Fibroblast of gingiva (primary cell): ENCODE measurements at regions not wholly inside any gene's neighbourhood (a gene's known extent, or its start where the extent isn't known, plus 50 kb on each side); places are given as distances from the start of the nearest gene placed in this dataset.
"Not testable (repeated sequence)": the region's sequence is repeated elsewhere in the genome, so short reads cannot be mapped to it uniquely, and the experiment has no call there.

ENCODE experiments used
- DNase-seq: peaks from one replicate; pipeline ENCODE4 v3.0.0-alpha.2; 2011; ENCODE audit warnings: low read depth

DNA sequence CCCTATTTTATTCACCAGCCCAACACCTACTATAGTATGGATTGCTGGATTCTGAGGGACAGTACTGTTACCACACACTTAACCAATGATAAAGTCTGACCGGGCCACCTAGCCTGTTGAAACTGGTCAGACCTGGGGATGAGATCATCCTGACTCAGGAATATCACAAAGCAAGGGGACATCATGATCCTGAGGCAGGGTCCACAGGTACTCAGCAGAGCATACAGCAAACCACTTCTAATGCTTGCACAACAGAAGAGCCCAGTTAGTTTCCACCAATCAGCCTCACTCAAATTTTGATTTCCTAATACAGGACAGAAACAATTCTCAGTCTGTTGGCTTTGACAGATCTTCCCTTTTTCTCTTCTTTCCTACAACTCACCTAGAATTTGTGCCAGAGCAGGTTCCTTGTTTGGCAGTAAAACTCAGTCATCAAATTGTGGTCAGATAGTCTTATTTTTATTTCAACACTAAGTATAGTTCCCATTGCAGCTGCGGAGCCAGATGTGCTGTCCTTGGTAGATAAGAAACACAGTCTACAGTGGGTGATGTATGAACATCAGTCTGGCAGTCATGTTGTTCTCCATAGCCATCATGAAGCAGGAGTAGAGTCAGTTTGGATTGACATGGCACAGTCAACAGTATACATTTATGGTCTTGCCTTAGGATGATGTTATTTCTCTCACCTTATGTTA, 90.1 kb upstream of the PRR23C start:
- DNase-seq, result no peak

- no peak for DNase-seq
These were observed 91.0 kb upstream of the PRR23C start for GRCh38 chr3:139135657-139136056.

- DNase-seq, result no peak
These were observed 91.9 kb upstream of the PRR23C start for GRCh38 chr3:139136469-139137202.

DNA sequence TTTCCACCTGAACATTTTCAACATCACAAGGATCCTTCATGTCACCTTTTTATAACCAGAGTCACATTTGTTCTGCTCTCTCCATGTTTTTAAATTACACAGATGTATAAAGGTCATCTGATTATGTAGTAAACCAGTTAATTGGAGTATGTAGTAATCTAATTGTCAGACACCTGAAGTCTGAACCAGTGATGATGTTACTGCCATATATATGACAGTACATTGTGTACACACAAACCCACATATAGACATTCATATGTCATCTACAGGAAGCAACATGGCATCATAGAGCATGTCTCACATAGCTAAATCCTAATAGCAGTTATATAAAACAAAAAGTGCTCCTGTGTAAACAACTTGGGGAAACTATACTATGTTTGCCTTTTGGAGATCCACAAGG, 95.9 kb upstream of the PRR23C start:
- no peak for DNase-seq

- DNase-seq, result not testable (repeated sequence)
These were observed 101.3 kb upstream of the PRR23C start for GRCh38 chr3:139145980-139146379.

DNA sequence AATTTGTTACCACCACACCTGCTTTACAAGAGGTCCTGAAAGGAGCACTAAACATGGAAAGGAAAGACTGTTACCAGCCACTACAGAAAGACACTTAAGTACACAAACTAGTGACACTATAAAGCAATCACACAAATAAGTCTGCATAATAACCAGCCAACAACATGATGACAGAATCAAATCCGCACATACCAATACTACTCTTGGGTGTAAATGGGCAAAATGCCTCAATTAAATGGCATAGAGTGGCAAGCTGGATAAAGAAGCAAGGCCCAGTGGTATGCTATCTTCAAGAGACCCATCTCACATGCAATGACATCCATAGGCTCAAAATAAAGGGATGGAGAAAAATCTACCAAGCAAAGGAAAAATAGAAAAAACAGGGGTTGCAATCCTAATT, 106.8 kb upstream of the PRR23C start:
- DNase-seq, result no peak

- DNase-seq, result not testable (repeated sequence)
These were observed 108.7 kb upstream of the PRR23C start for GRCh38 chr3:139153434-139153833.

- no peak for DNase-seq
These were observed 112.7 kb upstream of the PRR23C start for GRCh38 chr3:139157161-139157932.

DNA sequence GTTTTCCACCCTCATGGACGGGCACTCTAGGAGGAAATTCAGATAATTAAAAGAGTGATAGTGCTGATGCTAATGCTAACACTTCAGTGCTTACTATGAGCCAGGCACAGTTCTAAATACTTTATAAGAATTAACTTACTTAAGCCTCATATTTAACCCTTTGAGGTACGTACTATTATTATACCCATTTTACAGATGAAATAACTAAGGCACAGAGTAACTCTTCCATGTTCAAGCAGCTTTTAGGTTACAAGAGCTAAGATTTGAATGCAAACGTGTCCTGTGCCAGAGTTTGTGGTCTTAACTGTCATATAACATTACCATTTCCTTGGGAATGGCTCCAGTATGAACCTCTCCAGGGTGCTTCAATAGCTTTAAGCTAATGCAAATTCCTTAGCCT, 114.7 kb upstream of the PRR23C start:
- no peak for DNase-seq

DNA sequence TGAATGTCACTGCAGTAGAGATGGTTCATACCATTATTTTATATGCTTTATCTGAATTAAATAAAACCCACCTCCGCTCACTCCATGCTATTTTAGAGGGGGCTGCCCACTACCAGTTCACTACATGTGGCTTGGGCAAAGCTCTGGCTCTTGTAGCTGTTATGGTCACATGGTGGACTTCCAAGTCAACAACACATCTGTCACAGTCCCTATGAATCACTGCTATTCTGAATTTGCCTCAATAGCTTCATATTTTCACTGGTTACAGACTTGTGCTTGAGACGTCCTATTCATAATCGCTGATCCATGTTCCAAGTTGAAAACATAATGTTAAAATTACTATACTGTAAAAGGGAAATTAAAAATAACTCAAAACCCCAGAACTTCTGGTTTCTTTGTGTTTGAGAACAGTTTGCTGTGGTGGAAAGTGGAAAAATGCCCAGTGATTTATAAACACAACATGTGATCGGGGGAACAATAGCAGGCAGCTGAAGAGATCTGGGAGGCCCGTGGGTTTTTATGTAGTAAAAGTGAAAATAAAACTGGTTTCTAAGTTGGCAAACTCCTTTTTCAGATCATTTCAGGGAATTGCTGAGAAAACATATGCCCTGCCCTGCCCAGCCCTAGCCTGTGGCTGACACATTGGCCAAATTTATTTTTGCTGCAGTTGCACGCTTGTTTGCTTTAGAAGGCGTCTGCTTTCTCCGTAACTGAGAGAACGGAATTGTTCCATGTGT, 128.8 kb upstream of the PRR23C start:
- DNase-seq, result peak; percentile 44

GRCh38 chr3:139180489-139180888, 135.8 kb upstream of the PRR23C start:
- no peak for DNase-seq

DNA sequence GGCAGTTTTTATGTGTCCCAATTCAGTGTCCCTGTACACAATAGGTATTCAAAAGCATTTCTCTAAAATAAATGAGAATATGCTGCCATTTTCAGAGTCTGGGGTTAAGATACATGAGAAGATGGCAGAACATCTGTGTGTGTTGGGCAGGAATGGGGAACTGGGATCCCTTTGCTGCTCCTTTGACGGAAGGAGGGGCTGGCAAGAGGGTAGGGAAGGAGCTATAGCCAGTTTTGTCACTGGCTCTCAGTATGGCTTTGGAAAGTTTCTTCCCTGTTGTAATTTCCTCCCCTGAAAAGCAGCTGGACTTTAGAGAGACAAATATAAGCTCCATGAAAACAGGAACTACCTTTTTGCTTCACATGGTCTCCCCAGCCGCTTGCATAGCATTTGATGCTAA, 137.5 kb upstream of the PRR23C start:
- no peak for DNase-seq

DNA sequence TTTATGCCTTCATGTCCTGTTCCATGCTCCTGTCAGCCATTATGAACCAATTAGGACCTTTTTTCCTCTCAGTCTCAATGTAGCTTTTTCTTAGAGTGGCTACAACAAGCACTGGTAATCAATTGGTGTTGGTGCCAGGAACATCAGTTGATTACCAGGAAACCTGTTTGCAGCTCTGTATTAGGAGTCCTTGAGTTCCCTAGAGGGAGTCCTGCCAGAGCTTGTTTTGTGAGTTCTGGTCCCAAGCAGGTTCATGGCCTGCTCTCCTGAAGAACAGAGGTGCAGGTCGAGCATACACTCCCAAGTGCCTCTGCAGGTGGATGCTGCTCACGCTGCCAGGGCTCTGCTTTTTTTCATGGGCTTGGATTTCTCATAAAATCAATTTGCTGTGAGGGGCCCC, 137.9 kb upstream of the PRR23C start:
- no peak for DNase-seq

- DNase-seq, result no peak
These were observed 140.8 kb upstream of the PRR23C start for GRCh38 chr3:139185527-139185926.

GRCh38 chr3:139187154-139187553, 142.5 kb upstream of the PRR23C start:
- DNase-seq, result no peak

- DNase-seq, result no peak
These were observed 143.0 kb upstream of the PRR23C start for GRCh38 chr3:139187648-139188047.

GRCh38 chr3:139189943-139190342, 145.3 kb upstream of the PRR23C start:
- no peak for DNase-seq

- not testable (repeated sequence) for DNase-seq
These were observed 149.4 kb upstream of the MRPS22 start for GRCh38 chr3:139194421-139194820.

DNA sequence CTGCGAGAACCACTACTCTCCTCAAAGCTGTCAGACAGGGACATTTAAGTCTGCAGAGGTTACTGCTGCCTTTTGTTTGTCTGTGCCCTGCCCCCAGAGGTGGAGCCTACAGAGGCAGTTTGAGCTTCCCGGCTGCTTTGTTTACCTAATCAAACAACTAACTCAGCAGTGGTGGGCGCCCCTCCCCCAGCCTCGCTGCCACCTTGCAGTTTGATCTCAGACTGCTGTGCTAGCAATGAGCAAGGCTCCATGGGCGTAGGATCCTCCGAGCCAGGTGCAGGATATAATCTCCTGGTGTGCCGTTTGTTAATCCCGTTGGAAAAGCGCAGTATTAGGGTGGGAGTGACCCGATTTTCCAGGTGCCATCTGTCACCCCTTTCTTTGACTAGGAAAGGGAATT, 147.7 kb upstream of the MRPS22 start:
- not testable (repeated sequence) for DNase-seq

GRCh38 chr3:139197251-139197650, 146.6 kb upstream of the MRPS22 start:
- no peak for DNase-seq

GRCh38 chr3:139198186-139198585, 145.6 kb upstream of the MRPS22 start:
- DNase-seq, result no peak

DNA sequence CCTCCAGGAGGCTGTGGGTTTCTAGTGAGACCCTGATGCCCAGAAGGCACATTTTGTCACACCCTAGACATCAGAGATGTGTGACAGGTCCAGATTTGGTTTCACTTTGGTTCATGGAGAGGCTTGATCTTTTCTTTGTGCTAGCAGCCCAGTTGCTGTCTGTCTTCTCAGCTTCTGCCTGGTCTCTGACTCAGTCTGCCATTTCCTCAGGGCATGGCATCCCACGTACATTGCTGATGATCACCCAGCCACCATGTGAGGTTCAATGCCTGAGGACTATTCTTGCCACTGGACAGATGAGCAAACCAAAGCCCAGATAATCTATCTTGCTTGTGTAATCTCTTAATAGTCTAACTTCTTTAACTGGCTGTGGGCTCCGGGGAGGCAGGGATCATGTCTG, 144.9 kb upstream of the MRPS22 start:
- peak; percentile 28 for DNase-seq
